Pancreas (tissue), 10 donors: ENCODE measurements at regions not wholly inside any gene's neighbourhood (a gene's known extent, or its start where the extent isn't known, plus 50 kb on each side); places are given as distances from the start of the nearest gene placed in this dataset.

Source experiments
- ATAC-seq, 4 donors: fragments of 200-7000 bp; cut with Tn5 transposase; one replicate each; pipeline versions ENCODE4 v1.8.0 to v1.9.1; 2020; ENCODE audit warnings: mild to moderate bottlenecking in 4 of 4, moderate library complexity in 4 of 4
- DNase-seq, 6 donors: peaks; one replicate each; pipeline ENCODE4 v3.0.0-alpha.2; 2020
- FAIRE-seq: peaks from 2 replicates; lab custom pipeline; 2012; peaks lifted over from hg19 to GRCh38; lab: Jason Lieb, UNC
- H3K27ac ChIP-seq, 4 donors: fragments of 200-600 bp; sonication (generic); 1 replicate in 3 of 4; 2 replicates in 1 of 4; pipeline versions ENCODE4 v1.5.0 to v1.8.0; 2020
- H3K27me3 ChIP-seq, 4 donors: fragments of 200-600 bp; one replicate each; pipeline ENCODE4 v1.8.0; 2021
- H3K36me3 ChIP-seq, 3 donors: fragments of 200-600 bp; sonication (generic) in 1 of 3; one replicate each; pipeline versions ENCODE4 v1.5.0 to v1.8.0; 2020 to 2021
- H3K4me1 ChIP-seq, 3 donors: fragments of 200-600 bp; one replicate each; pipeline ENCODE4 v1.8.0; 2021
- H3K4me3 ChIP-seq, 4 donors: fragments of 200-600 bp; sonication (generic) in 2 of 4; one replicate each; pipeline versions ENCODE4 v1.5.0 to v1.8.0; 2020 to 2021
- H3K9me3 ChIP-seq, 4 donors: fragments of 200-600 bp; one replicate each; pipeline ENCODE4 v1.8.0; 2021
- CTCF ChIP-seq, 4 donors: fragments of 200-600 bp; sonication (generic) in 3 of 4; IDR thresholded peaks; one replicate each; pipeline versions ENCODE4 v1.5.0 to v1.8.0; 2021; ENCODE audit warnings: antibody characterized with exemption in 4 of 4
- WGBS, 2 donors: extraction: QIAGEN DNeasy Blood & Tissue Kit; methylation state at CpG; one replicate each; pipeline ENCODE4 v1.1.7; 2013; 5-methylcytosine and 5-hydroxymethylcytosine counted together
- intact Hi-C, 3 donors: fragments of 100-400 bp; cut with DNase I; formaldehyde crosslinking; loops; one replicate each; pipeline versions ENCODE4 v1.11.1 to v1.14.2; 2022
- donor health status: healthy with polysubstance abuse.
- donor health status: DM: no; HTN: no; CAD: no; lungs with moderate emphysema.
- donor health status: DM: no; HTN: no; CAD: no.
- donor health status: control.
- donor health status: control.
- donor health status: Bipolar disorder and iron deficiency.
- donor health status: DM: yes; HTN: yes; CAD: no.
- donor health status: DM: no; HTN: no; CAD: no.
- donor health status: DM: no; HTN: no; CAD: no.
- donor health status: DM: yes; HTN: yes; CAD: no.

GRCh38 chr9:90142580-90142979 lies 500.0 kb downstream of the DIRAS2 start:
- Histone ChIP-seq H3K36me3 (no peaks in the 10 kb centered on the region), H3K4me1 (no peaks in the 10 kb centered on the region), H3K9me3 (no peaks in the 10 kb centered on the region), H3K27me3 (peaks cover 0 to under 1% (median 0%) of the 10 kb centered on the region in 4 donors), H3K4me3 (no peak overlapping the region), H3K27ac (no peak overlapping the region)
- DNase-seq (peak in 5 of 6 donors; percentile 26 to 63 (median 53)), ATAC-seq (peak; percentile 77 to 88 (median 82)), FAIRE-seq (peak; percentile 20)
- peak; percentile 16 to 48 (median 36) for TF ChIP-seq CTCF (IDR thresholded peaks at IDR 0.05)
- WGBS, 2 donors: 7% methylated on average over 5 of the region's 5 CpGs
- intact Hi-C loops: no loop called here

- FAIRE-seq: no peak
Measured at GRCh38 chr9:90147426-90147825, 495.2 kb downstream of the DIRAS2 start.

GRCh38 chr9:90156318-90156717 lies 486.3 kb downstream of the DIRAS2 start:
- FAIRE-seq (no peak), DNase-seq (no peak), ATAC-seq (no peak)
- no peak overlapping the region for H3K27ac ChIP-seq
- whole genome bisulfite sequencing, 2 donors: 35 to 48% methylated on average over 2 of the region's 2 CpGs
- H3K9me3 ChIP-seq: no peaks in the 10 kb centered on the region
- peaks cover 0 to 4% (median 0%) of the 10 kb centered on the region in 3 donors for H3K4me1 ChIP-seq
- intact Hi-C loops: no loop called here
- H3K27me3 ChIP-seq: no peaks in the 10 kb centered on the region
- no peaks in the 10 kb centered on the region for H3K36me3 ChIP-seq
- no peak overlapping the region for H3K4me3 ChIP-seq
- TF ChIP-seq CTCF (IDR thresholded peaks at IDR 0.05): no peak

More at GRCh38 chr9:90147426-90147825, 495.2 kb downstream of the DIRAS2 start:
- H3K4me1 ChIP-seq: no peaks in the 10 kb centered on the region
- no peak overlapping the region for H3K27ac ChIP-seq
- 54 to 62% methylated on average over 3 of the region's 3 CpGs for WGBS, 2 donors
- no peak overlapping the region for H3K4me3 ChIP-seq
- no peak for DNase-seq
- ATAC-seq: no peak
- no peaks in the 10 kb centered on the region for H3K36me3 ChIP-seq
- no peak for TF ChIP-seq CTCF (IDR thresholded peaks at IDR 0.05)
- H3K27me3 ChIP-seq: no peaks in the 10 kb centered on the region
- H3K9me3 ChIP-seq: no peaks in the 10 kb centered on the region
- intact Hi-C loops: no loop called here

- no peak for TF ChIP-seq CTCF (IDR thresholded peaks at IDR 0.05)
- no peaks in the 10 kb centered on the region for H3K27me3 ChIP-seq
- no peak overlapping the region for H3K27ac ChIP-seq
- no peak overlapping the region for H3K4me3 ChIP-seq
- no peak for DNase-seq
- intact Hi-C loops: no loop called here
- no peak for ATAC-seq
- 94 to 95% methylated on average over 5 of the region's 5 CpGs for WGBS, 2 donors
- FAIRE-seq: no peak
- peaks cover 5 to 13% (median 11%) of the 10 kb centered on the region in 3 donors for H3K4me1 ChIP-seq
- H3K9me3 ChIP-seq: no peaks in the 10 kb centered on the region
- H3K36me3 ChIP-seq: no peaks in the 10 kb centered on the region
Measured at GRCh38 chr9:90162326-90162725, 480.3 kb downstream of the DIRAS2 start.

GRCh38 chr9:90162819-90163218 lies 479.8 kb downstream of the DIRAS2 start:
- intact Hi-C loops: no loop called here
- ATAC-seq (no peak), FAIRE-seq (no peak), DNase-seq (no peak)
- 48 to 51% methylated on average over 3 of the region's 3 CpGs for WGBS, 2 donors
- no peaks in the 10 kb centered on the region for H3K9me3 ChIP-seq
- H3K4me3 ChIP-seq: no peak overlapping the region
- no peaks in the 10 kb centered on the region for H3K36me3 ChIP-seq
- no peaks in the 10 kb centered on the region for H3K27me3 ChIP-seq
- TF ChIP-seq CTCF (IDR thresholded peaks at IDR 0.05): no peak
- no peak overlapping the region for H3K27ac ChIP-seq
- H3K4me1 ChIP-seq: peaks cover 6 to 13% (median 11%) of the 10 kb centered on the region in 3 donors
